ENCODE measurements at regions not wholly inside any gene's neighbourhood (a gene's known extent, or its start where the extent isn't known, plus 50 kb on each side); places are given as distances from the start of the nearest gene placed in this dataset.

DNA sequence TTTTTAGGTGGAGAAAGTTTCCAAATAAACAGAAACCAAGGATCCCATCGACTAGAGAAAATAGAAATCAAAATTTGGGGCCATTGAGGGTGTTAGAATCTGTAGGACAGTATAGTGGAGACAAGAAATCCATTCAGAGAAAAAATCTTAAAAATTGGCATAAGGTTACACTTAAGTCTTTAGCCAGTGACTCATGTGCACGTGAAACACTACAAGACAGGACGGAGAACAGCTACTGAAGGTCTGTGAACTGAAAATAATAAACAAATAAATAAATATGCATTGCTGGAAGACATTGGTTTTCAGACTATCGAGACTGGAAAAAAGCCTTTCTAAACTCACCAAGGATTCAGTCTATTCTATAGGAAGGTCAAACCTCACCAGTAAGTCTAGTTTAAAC, 1955.5 kb downstream of the MAT2B start:
- in situ Hi-C loops (cut with HindIII; ENCODE audit: extremely low pct_ligation_motif_present, low pct_unique_long_range_greater_than_20kb), result no loop called here
- WGBS (ENCODE audit: low lambda C conversion rate), result under 1% methylated on average over 4 of the region's 4 CpGs
- no TSS peak for BruUV-seq (replicated peaks)
- Histone ChIP-seq H3K79me2 (ENCODE audit: insufficient read depth, low read length) (no peaks in the 10 kb centered on the region), H3K27me3 (ENCODE audit: control insufficient read depth in 1 of 2, insufficient read depth in 2 of 2, low read length in 2 of 2) (no peaks in the 10 kb centered on the region), H3K27ac (ENCODE audit: extremely low read length, insufficient read depth, low read length) (no peak overlapping the region), H3K9ac (ENCODE audit: insufficient read depth, low read depth, low read length) (no peak overlapping the region), H3K4me1 (ENCODE audit: insufficient read depth, low read length) (no peaks in the 10 kb centered on the region), H3K9me3 (ENCODE audit: low read length) (peaks cover 81% of the 10 kb centered on the region), H3K36me3 (replicated peaks in 1 of 2; ENCODE audit: control insufficient read depth in 1 of 2, insufficient read depth in 2 of 2, low read length in 2 of 2) (no peaks in the 10 kb centered on the region), H2AFZ (ENCODE audit: low read length) (no peak overlapping the region), H3K4me3 (replicated peaks in 1 of 3; ENCODE audit: insufficient read depth in 1 of 3, low read depth in 2 of 3, low read length in 3 of 3) (no peak overlapping the region), H4K20me1 (ENCODE audit: insufficient read depth, low read length) (no peaks in the 10 kb centered on the region), H3K4me2 (ENCODE audit: low read depth, low read length) (no peak overlapping the region)
- DNase-seq (ENCODE audit: low spot score) (no peak), ATAC-seq (no peak), FAIRE-seq (no peak)
- CTCF ChIA-PET (ENCODE audit: low intra/inter-chr PET ratio, low total read pairs), result no interaction called here
- no peak for TF ChIP-seq ZNF747 (CRISPR knock-in tag; IDR thresholded peaks at IDR 0.05; ENCODE audit: borderline replicate concordance)
- TF ChIP-seq, protein P1, sequence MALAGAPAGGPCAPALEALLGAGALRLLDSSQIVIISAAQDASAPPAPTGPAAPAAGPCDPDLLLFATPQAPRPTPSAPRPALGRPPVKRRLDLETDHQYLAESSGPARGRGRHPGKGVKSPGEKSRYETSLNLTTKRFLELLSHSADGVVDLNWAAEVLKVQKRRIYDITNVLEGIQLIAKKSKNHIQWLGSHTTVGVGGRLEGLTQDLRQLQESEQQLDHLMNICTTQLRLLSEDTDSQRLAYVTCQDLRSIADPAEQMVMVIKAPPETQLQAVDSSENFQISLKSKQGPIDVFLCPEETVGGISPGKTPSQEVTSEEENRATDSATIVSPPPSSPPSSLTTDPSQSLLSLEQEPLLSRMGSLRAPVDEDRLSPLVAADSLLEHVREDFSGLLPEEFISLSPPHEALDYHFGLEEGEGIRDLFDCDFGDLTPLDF (CRISPR knock-in tag; IDR thresholded peaks at IDR 0.05), result no peak
- TF ChIP-seq ZNF430 (CRISPR knock-in tag; IDR thresholded peaks at IDR 0.05), result no peak
- no peak for TF ChIP-seq BRD4 (CRISPR knock-in tag; IDR thresholded peaks at IDR 0.05)
- TF ChIP-seq ZNF552 (CRISPR knock-in tag; IDR thresholded peaks at IDR 0.05; ENCODE audit: borderline replicate concordance), result no peak
- TF ChIP-seq WIZ (CRISPR knock-in tag; IDR thresholded peaks at IDR 0.05), result no peak
- TF ChIP-seq, protein P2, sequence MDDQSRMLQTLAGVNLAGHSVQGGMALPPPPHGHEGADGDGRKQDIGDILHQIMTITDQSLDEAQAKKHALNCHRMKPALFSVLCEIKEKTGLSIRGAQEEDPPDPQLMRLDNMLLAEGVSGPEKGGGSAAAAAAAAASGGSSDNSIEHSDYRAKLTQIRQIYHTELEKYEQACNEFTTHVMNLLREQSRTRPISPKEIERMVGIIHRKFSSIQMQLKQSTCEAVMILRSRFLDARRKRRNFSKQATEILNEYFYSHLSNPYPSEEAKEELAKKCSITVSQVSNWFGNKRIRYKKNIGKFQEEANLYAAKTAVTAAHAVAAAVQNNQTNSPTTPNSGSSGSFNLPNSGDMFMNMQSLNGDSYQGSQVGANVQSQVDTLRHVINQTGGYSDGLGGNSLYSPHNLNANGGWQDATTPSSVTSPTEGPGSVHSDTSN (CRISPR knock-in tag; IDR thresholded peaks at IDR 0.05; ENCODE audit: borderline replicate concordance), result no peak
- TF ChIP-seq, protein P3, sequence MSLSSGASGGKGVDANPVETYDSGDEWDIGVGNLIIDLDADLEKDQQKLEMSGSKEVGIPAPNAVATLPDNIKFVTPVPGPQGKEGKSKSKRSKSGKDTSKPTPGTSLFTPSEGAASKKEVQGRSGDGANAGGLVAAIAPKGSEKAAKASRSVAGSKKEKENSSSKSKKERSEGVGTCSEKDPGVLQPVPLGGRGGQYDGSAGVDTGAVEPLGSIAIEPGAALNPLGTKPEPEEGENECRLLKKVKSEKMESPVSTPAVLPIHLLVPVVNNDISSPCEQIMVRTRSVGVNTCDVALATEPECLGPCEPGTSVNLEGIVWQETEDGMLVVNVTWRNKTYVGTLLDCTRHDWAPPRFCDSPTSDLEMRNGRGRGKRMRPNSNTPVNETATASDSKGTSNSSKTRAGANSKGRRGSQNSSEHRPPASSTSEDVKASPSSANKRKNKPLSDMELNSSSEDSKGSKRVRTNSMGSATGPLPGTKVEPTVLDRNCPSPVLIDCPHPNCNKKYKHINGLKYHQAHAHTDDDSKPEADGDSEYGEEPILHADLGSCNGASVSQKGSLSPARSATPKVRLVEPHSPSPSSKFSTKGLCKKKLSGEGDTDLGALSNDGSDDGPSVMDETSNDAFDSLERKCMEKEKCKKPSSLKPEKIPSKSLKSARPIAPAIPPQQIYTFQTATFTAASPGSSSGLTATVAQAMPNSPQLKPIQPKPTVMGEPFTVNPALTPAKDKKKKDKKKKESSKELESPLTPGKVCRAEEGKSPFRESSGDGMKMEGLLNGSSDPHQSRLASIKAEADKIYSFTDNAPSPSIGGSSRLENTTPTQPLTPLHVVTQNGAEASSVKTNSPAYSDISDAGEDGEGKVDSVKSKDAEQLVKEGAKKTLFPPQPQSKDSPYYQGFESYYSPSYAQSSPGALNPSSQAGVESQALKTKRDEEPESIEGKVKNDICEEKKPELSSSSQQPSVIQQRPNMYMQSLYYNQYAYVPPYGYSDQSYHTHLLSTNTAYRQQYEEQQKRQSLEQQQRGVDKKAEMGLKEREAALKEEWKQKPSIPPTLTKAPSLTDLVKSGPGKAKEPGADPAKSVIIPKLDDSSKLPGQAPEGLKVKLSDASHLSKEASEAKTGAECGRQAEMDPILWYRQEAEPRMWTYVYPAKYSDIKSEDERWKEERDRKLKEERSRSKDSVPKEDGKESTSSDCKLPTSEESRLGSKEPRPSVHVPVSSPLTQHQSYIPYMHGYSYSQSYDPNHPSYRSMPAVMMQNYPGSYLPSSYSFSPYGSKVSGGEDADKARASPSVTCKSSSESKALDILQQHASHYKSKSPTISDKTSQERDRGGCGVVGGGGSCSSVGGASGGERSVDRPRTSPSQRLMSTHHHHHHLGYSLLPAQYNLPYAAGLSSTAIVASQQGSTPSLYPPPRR (CRISPR knock-in tag; IDR thresholded peaks at IDR 0.05; ENCODE audit: borderline replicate concordance), result no peak
- TF ChIP-seq NFIC (IDR thresholded peaks at IDR 0.05; ENCODE audit: low read length), result no peak
- TF ChIP-seq ATF7-NPFF (CRISPR knock-in tag; IDR thresholded peaks at IDR 0.05; ENCODE audit: low read depth), result no peak
- POLR2A ChIA-PET, result no interaction called here
- intact Hi-C loops (cut with micrococcal nuclease; ENCODE audit: unreplicated experiment), result no loop called here
